GM20431 (cell line): ENCODE measurements at regions not wholly inside any gene's neighbourhood (a gene's known extent, or its start where the extent isn't known, plus 50 kb on each side); places are given as distances from the start of the nearest gene placed in this dataset.

Experiments used
- in situ Hi-C: fragments of 300-500 bp; cut with MseI, MboI; formaldehyde crosslinking; loops from one replicate; pipeline ENCODE4 v1.15.0; 2020; ENCODE audit warnings: low sequenced_read_pairs; ENCODE audit not compliant: unreplicated experiment

DNA sequence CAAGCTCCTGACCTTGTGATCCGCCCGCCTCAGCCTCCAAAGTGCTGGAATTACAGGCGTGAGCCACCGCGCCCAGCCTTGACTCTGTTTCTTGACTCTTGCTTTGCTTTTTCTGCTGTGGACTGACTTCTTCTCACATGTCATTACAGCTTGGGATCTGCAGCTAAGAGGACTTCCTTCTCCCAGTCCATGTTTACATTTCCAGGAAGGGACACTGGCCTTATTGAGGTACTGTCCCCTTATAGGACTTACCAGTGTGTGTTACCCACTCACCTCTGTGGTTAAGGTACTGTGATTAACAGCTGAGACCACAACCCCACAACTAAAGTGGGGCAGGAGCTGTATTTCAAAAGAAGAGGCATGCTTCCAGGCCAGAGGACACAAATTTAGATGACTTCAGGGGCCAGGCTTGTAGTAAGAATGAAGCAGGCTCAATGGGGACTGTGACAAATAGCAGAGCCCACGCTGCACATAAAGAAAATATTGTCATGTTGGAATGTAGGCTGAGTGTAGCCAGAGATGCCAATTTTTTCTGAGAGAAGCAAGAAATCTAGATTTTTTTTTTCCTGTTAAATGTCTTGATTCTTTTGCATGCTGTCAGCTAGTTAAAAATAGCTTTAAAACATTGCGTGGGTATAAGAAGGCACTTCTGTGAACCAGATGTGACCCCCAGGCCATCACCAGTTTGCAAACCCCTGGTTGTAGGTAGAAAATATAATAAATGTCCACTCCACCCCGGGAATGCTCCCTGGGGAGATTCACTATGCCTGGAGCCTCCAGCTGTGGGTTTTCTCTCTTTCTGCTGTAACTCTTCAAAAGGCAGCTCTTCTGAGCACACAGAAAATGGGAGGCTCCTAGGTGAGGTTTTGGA lies 75.0 kb downstream of the PTPDC1 start:
- in situ Hi-C loops, result no loop called here

DNA sequence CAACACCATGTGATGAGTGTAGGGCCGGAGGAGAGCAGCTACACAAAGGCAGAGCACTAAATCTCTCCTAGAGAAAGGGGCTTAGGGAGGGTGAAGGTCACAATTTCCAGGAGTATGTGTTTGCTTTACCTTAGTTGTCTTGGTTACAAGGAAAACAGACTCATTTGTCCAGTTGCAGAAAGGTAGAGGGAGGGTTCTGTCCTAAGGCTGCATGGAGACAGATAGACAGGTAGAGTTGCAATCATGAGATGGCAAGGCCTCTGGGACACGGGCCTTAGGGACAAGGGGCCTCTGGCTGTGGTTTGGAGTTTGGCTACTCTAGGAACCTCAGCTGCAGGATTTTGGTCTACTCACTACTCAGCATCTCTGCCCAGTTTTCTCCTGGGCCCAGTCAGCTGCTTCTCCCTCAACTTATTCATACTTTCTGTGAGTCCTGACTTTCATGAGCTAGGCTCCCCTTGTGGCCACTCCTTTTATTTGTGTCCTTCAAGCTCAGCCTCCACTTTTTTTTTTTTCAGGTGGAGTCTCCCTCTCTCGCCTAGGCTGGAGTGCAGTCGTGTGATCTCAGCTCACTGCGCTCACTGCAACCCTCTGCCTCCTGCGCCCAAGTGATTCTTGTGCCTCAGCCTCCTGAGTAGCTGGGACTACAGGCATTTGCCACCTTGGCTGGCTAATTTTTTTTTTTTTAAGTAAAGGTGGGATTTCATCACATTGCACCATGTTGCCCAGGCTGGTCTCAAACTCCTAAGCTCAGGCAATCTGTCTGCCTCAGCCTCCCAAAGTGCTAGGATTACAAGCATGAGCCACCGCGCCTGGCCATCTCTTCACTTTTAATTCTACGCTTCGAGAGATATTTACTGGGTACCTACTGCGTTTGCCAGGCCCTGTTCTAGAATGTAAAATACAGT lies 76.6 kb downstream of the PTPDC1 start:
- in situ Hi-C loops, result no loop called here

DNA sequence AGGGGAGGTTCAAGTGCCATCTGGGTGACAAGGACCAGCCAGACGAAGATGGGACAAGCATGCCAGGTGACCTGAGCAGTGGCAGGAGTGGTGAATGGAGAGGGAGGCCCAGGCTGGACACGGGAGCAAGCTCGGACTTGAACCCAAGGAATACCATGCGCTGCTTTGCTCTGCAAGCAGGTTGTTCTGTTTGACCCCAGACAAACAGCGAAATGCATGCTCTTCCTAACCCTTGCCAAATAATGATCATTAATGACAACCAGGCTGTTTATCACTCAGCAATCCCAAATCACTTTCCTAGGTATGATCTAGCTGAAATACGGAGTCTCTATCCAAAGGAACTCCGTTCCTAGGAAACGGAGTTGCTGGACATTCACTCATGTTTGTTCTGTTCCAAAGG lies 77.4 kb downstream of the PTPDC1 start:
- in situ Hi-C loops, result no loop called here

DNA sequence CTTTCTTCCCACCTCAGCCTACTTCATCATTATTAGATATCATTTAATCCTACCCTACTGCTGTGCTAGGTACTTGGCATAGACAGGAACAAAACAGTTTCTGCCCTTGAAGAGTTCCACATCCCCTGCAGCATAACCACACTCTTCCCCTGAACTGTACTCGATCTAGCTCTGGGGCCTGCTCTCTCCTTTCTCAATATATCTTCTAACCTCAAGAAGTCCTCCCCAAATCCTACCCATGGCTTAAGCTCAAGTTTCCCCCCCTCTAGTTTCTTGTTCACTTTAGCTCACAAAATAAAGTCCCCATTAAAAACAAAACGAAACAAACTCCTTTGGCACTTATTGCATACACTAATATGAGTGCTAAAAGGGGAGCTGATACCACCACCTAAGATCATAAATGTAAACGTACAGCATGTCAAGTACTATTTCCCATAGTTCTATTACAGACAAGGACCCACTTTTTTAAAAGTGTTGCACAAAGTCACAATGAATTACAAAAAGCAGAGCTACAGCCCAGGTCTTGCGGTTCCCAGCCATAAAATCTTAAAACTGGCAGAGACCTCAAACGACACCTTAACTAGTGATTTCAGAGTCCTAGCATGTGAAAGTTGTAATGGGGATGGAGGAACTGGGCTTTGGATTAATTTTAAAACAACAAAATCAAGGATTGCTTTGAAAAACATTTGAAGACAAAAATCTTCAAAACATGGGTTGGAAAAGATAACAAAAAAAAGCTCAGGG lies 80.7 kb downstream of the PTPDC1 start:
- in situ Hi-C loops, result no loop called here

DNA sequence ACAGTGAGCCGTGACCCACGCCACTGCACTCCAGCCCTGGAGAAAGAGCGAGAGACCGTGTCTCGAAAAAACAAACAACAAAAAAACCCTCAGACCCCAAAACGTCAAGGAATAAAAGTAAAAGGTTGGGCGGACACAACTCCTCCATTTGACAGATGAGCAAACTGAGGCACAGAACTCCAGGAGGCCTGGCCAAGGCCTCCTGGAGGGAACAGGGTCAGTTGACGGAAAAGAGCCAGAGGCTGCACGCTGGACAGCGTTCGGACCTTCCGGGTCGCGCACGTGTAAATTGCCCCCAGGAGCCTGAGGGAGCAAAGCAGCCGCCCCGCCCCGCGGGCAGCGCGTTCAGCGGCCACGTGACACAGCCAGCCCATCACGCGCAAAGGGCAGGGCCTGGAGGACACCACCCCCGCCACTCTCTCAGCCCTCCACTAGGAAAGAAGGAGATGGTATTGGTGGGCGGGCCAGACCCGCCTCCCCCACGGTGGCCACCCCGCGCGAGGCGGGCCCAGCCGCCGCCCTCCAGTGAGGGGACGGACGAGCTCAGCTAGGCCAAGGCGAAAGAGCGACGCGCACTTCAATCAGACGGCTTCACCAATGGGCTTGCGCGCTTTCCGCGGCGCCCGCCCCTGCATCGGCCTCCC lies 81.5 kb downstream of the PTPDC1 start:
- in situ Hi-C loops, result no loop called here

DNA sequence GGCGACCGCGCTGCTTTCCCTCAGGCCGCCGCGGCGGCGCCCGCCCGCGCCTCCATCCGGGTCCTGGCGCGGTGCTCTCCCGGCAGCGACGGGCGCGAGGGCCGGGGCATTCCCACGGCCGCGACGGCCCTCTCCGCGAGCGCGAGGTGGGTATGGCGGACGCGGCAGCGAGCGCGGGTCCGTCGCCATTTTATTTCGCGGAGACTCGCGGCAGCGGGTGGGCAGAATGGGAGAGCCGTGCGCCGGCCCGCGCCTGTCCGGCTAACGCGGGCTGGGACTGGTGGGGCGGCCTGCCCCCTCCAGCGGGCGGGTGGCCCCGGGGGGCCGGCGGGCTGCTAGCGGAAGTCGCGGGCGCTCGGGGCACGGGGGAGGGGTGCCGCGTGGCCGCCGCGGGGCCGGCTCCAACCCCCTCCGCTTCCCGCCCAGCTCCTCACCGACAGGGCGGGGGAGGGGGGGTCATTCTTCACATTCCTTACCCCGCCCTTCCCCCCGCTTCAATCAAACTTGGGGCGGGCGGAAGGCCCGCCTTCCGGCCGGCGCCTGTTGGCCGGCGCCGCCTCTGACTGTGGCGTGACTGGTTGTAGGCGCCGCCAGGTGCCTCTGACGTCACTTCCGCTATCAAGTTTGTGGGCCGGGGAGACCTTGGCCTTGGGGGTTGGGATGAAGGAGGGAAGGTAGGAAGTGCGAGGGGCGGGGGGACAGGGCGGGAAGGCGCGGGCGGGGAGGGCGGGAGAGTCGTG lies 82.1 kb downstream of the PTPDC1 start:
- in situ Hi-C loops, result no loop called here

DNA sequence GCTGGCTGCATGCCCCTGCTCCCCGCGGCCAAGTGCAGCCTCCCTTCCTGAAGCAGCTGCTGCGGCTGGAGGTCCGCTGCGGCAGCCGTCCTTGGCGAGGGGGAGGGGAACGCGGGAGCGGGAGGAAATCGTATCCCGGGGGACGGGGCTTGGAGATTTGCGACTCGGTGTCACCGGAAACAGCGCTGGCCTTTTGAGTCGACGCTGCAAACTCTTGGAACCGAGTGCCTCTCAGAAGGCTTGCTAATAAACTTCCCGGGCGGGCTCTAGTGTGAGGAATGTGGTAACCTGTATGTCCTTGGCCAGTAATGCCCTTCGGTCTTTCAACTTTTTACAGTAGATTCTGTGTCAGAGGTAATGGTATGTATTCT lies 82.7 kb downstream of the PTPDC1 start:
- in situ Hi-C loops, result no loop called here

DNA sequence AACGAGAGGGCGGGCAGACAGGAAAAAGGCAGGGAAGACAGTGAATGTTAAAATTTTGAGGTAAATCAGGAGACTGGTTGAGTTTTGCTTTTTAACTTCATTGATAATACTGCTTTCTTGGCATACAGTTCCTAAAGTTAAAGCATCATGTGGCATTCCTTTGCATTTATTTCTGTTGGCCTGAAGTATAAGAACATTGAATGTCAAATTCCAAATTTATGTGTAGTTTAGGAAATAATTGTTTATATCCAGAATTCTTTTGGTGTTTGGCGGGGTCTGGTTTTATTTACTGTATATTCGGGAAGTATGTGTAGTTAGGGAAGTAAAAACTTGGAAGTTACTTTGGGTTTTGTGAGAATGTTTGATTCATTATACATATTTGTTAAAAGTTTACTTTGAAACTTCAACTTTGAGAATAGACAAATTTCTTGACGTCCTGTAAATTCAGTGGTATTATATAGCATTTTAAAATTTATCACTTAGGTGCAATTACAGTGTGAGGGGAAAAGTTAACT lies 83.2 kb downstream of the PTPDC1 start:
- in situ Hi-C loops, result no loop called here

DNA sequence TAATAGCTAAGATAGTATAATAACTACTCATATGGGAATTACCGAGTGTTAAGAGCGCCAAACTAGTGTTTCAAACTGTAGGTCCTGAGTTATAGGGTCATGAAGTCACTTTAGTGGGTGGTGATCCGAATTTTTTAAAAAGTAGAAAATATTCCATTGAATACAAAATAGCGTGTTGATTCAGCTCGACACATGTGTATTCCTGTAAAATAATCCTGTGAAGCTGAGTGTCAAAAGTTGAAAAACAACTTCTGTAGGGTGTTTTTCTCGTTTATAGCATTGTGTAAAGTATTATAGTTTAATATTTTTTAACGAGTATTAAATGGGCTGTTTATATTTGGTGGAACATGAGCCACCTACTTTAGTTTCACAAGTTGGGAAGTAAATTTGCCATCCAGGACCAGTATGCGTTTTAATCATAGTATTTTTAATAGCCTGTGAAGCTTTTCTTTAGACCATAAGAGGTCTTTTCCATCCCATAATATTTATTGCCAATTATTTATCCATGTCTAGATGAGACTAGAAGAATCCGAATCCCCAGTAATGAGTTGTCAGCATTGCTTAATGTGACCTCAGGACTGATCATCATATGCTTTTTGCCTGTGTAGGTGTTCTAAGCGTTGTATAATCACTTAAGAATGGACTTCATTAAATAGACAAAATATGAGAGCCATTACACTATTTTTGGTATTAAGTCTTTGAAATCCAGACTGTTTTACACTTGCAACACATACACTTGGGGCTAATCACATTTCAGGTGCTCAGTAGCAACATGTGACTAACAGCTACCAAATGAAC lies 84.1 kb downstream of the PTPDC1 start:
- in situ Hi-C loops, result no loop called here

DNA sequence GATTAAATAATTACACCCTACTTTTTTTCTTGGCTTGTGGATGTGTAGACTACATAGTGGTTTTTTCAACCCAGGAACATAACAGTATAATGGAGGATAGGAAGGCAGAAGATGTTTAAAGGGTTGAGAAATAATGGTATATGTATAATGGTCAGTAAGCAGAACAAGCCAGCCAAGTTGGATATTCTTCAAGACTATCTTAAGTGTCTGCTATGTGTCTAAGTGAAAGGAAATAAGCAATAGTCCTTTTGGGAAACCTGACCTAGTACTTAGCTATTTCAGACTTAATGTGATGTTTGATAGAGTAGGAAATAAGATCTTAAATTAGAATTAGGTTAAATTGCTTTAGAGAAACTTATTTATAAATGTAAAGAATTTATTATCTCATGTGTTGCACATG lies 85.7 kb downstream of the PTPDC1 start:
- in situ Hi-C loops, result no loop called here

DNA sequence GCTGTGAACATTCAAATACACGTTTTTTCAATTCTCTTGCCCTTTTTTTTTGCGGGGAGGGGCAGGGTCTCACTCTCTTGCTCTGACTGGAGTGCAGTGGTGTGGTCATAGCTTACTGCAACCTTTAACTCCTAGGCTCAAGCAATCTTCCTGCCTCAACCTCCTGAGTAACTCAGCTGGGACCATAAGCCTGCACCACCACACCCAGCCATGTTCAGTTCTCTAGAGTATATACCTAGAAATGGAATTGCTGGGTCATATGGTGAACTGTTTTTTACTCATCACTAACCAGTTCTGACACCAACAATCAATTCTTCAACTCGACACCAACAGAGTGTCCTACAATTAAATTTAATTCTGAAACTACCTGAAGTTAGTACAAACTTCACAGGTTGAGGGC lies 85.5 kb upstream of the ZNF169 start:
- in situ Hi-C loops, result no loop called here

DNA sequence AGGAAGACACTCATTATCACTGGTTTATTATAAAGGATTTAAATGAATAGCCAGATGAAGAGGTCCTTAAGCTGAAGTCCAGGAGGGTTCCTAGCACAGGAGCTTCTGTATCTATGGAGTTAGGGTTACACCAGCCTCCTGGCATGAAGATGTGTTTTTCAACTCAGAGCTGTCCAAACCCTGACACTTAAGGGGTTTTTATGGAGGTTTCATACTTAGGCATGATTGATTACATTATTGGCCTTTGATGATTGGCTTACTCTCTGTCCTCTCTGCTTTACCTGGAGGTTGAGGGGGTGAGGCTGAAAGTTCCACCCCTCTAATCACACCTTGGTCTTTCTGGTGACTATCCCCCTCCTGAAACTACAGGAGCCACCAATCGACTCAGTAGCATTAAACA lies 84.9 kb upstream of the ZNF169 start:
- in situ Hi-C loops, result no loop called here

DNA sequence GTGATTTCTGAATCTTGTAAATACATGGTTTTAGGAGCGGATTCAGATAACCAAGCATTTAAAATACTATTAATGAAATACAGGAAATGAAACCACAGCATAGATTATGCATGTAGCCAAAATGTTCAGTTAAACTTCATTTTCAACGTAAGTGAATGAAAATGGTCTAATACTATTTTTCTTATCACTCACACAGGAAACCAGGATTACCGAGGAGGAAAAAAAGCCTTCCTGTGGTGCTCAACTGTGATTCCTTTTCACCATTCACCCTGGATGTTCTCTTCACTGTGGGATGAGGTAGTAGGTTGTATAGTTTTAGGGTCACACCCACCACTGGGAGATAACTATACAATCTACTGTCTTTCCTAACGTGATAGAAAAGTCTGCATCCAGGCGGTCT lies 83.4 kb upstream of the ZNF169 start:
- in situ Hi-C loops, result no loop called here

DNA sequence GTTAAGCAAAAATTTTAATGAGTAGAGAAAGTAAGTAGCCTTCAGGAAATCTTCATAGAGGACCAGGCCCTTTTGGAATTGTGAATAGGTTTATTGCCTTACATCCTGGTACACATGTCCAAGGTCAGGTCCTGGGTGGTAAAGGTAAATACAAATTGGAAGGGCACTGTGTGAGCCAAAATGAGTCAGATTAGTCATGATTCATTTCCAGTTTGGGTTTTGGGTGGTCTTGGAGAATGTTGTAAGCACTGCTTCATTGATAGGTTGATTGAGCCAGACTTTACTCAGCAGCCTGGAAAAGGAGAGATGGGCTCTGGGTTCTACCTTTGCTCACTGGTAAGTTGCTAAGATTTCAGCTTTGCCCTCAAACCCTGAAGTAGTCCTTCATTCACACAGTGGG lies 82.5 kb upstream of the ZNF169 start:
- in situ Hi-C loops, result no loop called here

DNA sequence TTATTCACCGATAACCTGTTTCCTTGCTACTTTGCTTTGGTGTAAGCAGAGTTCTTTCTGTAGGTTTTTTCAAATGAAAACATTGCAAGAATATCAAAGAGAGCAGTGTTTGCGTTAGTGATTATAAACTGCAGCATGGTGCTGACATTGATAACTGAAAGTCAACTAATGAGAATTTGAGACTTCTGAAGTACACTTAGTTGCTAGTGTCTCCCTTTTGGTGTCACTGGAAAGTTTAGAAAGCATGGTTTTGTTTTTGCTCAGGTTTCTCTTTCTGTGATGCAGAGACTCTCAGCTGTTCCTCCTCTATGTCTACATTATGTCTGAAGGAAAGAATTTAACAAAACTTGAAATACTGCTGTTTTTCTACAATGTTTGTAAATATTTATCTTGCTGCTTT lies 80.2 kb upstream of the ZNF169 start:
- in situ Hi-C loops, result no loop called here

DNA sequence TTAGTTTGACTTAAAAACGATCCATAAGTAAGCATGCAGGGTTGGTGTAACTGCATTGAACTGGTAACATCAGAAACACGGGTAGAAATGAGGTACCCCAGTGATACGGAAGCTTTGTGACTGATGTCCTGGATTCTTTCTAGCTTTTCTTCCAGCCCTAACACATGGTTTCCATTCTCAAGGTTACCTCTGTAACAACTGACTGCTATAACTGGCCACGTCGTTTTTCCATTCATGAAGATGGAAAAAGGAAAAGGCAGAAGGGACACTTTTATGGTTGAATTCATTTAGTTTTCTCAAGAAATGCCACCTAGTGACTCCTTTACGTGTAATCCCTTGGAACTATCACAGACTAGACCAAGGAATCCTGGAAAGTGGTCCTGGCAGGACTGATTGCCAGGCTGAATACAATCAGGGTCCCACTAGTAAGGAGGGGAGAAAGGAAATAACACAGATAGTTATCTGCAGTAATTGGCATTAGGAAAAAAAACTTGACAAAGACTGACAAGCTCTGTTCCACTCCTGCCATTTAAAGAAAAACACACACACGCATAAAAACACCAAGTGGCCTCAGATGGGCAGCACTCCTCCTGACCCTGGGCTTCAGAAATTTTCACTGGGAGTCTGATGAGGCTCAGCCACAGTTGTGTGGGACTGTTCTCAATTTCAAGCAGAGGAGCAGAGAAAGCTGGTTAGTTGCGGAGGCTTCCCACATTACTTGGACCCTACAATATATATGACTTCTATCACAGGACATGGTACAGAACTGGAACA lies 77.5 kb upstream of the ZNF169 start:
- in situ Hi-C loops, result no loop called here

DNA sequence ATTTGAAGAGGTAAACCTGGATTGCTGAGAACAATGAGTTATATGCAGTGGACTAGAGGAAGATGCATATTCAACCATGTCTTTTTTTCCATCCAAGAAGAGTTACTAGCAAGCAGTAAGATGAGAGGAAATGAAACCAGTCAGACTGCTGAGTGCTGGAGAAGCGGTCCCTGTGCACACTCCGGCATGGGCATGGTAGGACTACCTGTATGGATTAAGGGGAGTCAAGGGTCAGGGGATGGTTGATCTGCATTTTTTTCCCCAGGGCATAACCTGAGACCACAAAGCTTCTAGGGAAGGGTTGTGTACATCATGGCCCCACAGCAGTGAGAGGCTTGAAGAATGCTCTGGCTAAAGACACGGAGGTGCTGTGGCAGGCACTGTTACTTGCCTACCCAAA lies 76.6 kb upstream of the ZNF169 start:
- in situ Hi-C loops, result no loop called here
